ENCODE measurements at regions not wholly inside any gene's neighbourhood (a gene's known extent, or its start where the extent isn't known, plus 50 kb on each side); places are given as distances from the start of the nearest gene placed in this dataset.

GRCh38 chr11:109192864-109193263 lies 229.1 kb upstream of the C11orf87 start:
- Histone ChIP-seq H3F3A (replicated peaks; ENCODE audit: insufficient read depth) (no peaks in the 10 kb centered on the region), H3K27ac (ENCODE audit: low read depth in 2 of 2, low read length in 1 of 2) (no peak overlapping the region), H3K4me1 (ENCODE audit: control insufficient read depth in 1 of 2, insufficient read depth in 2 of 2, low read depth in 1 of 2, low read length in 1 of 2) (peaks cover 0 to 11% of the 10 kb centered on the region in 2 experiments; a peak in 1 of 4 replicates), H3K79me2 (ENCODE audit: insufficient read depth) (no peaks in the 10 kb centered on the region), H3K4me3 (ENCODE audit: low read depth in 2 of 2, low read length in 1 of 2) (no peak overlapping the region), H3K36me3 (replicated peaks in 1 of 2; ENCODE audit: control insufficient read depth in 1 of 2, insufficient read depth in 2 of 2, low read length in 1 of 2) (no peaks in the 10 kb centered on the region), H2AFZ (ENCODE audit: low read depth) (no peak overlapping the region), H3K27me3 (ENCODE audit: insufficient read depth) (no peaks in the 10 kb centered on the region), H3K9me2 (no peaks in the 10 kb centered on the region), H3K9ac (no peak overlapping the region), H3K9me3 (no peaks in the 10 kb centered on the region), H3K4me2 (no peak overlapping the region), H4K20me1 (ENCODE audit: insufficient read depth) (no peaks in the 10 kb centered on the region)
- ChIA-PET POLR2A (no interaction called here), CTCF (no interaction called here)
- 71% methylated on average over 1 of the region's 6 CpGs for WGBS (ENCODE audit: low lambda C conversion rate)
- DNase-seq: no peak
- TF ChIP-seq FOXJ3 (CRISPR knock-in tag; IDR thresholded peaks at IDR 0.05) (no peak), ZBTB33 (IDR thresholded peaks at IDR 0.05; ENCODE audit: borderline replicate concordance, low read depth) (no peak), RAD21 (IDR thresholded peaks at IDR 0.05; ENCODE audit: low read length) (no peak)

- peaks cover 0 to 12% of the 10 kb centered on the region in 2 experiments; a peak in 1 of 4 replicates for H3K4me1 ChIP-seq (ENCODE audit: control insufficient read depth in 1 of 2, insufficient read depth in 2 of 2, low read depth in 1 of 2, low read length in 1 of 2)
- no peak overlapping the region for H2AFZ ChIP-seq (ENCODE audit: low read depth)
- no peak overlapping the region for H3K9ac ChIP-seq
- no peaks in the 10 kb centered on the region for H3K9me2 ChIP-seq
- H3K79me2 ChIP-seq (ENCODE audit: insufficient read depth): no peaks in the 10 kb centered on the region
- H3K4me2 ChIP-seq: no peak overlapping the region
- TF ChIP-seq CTCF (IDR thresholded peaks at IDR 0.05): no peak
- TF ChIP-seq EZH2phosphoT487 (IDR thresholded peaks at IDR 0.05; ENCODE audit: borderline replicate concordance, low read depth): no peak
- no peak for TF ChIP-seq CHD2 (IDR thresholded peaks at IDR 0.05; ENCODE audit: low read length, partially characterized antibody)
- no peak for TF ChIP-seq FOXJ3 (CRISPR knock-in tag; IDR thresholded peaks at IDR 0.05)
- no peak for TF ChIP-seq GABPA (IDR thresholded peaks at IDR 0.05; ENCODE audit: low read depth)
- TF ChIP-seq MXI1 (IDR thresholded peaks at IDR 0.05; ENCODE audit: low read depth, low read length): no peak
- no peak for TF ChIP-seq RXRA (IDR thresholded peaks at IDR 0.05; ENCODE audit: borderline replicate concordance, low read depth)
- TF ChIP-seq RAD21 (IDR thresholded peaks at IDR 0.05; ENCODE audit: low read length): no peak
- TF ChIP-seq SIN3A (IDR thresholded peaks at IDR 0.05; ENCODE audit: borderline replicate concordance, low read depth, low read length): no peak
- TF ChIP-seq MEF2A (IDR thresholded peaks at IDR 0.05; ENCODE audit: borderline replicate concordance, low read depth): no peak
- TF ChIP-seq RFX5 (IDR thresholded peaks at IDR 0.05; ENCODE audit: low read length): no peak
- TF ChIP-seq USF2 (IDR thresholded peaks at IDR 0.05; ENCODE audit: borderline replicate concordance, low read depth, low read length): no peak
- TF ChIP-seq POLR2AphosphoS5 (IDR thresholded peaks at IDR 0.05; ENCODE audit: low read depth, low read length): no peak
- no peak for TF ChIP-seq MAX (IDR thresholded peaks at IDR 0.05; ENCODE audit: low read depth)
- no peak for TF ChIP-seq ELF1 (IDR thresholded peaks at IDR 0.05)
- TF ChIP-seq EP300 (IDR thresholded peaks at IDR 0.05; ENCODE audit: borderline replicate concordance in 1 of 2, low read depth in 1 of 2, low read length in 1 of 2): no peak
- WGBS (ENCODE audit: low lambda C conversion rate): 36% methylated on average over 1 of the region's 1 CpG
- no peak overlapping the region for H3K4me3 ChIP-seq (ENCODE audit: low read depth in 2 of 2, low read length in 1 of 2)
- H3K27me3 ChIP-seq (ENCODE audit: insufficient read depth): no peaks in the 10 kb centered on the region
- H3K27ac ChIP-seq (ENCODE audit: low read depth in 2 of 2, low read length in 1 of 2): no peak overlapping the region
- no peak for DNase-seq
- no peaks in the 10 kb centered on the region for H3K9me3 ChIP-seq
- H4K20me1 ChIP-seq (ENCODE audit: insufficient read depth): no peaks in the 10 kb centered on the region
- POLR2A ChIA-PET: no interaction called here
- CTCF ChIA-PET: no interaction called here
- no peaks in the 10 kb centered on the region for H3F3A ChIP-seq (replicated peaks; ENCODE audit: insufficient read depth)
- no peaks in the 10 kb centered on the region for H3K36me3 ChIP-seq (replicated peaks in 1 of 2; ENCODE audit: control insufficient read depth in 1 of 2, insufficient read depth in 2 of 2, low read length in 1 of 2)
Measured at GRCh38 chr11:109193880-109194279, 228.1 kb upstream of the C11orf87 start.

Data from SK-N-SH (cell line).